NCI-H1417 (cell line): ENCODE measurements at regions not wholly inside any gene's neighbourhood (a gene's known extent, or its start where the extent isn't known, plus 50 kb on each side); places are given as distances from the start of the nearest gene placed in this dataset.
"Not testable (repeated sequence)": the region's sequence is repeated elsewhere in the genome, so short reads cannot be mapped to it uniquely, and the experiment has no call there.

ENCODE experiments used
- DNase-seq, 3 experiments: peaks; one replicate each; lab custom pipeline; 2025; lab: John Stamatoyannopoulos, UW

DNA sequence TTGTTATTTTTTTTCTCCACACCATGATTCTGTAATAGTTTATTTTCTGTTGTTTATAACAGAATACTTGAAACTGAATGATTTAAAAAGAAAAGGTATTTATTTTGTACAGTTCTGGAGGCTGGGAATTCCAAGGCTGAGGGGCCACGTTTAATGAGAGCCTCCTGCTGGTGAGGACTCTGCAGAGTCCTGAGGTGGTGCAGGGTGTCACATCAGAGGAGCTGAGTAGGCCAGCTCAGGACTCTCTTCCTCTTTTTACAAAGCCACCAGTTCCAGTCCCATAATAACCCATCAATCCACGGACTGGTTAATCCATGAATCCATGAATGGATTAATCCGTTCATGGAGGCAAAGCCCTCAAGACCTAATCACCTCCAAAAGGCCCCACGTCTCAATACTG, 71.6 kb downstream of the TFAP2A start:
- no peak for DNase-seq

DNA sequence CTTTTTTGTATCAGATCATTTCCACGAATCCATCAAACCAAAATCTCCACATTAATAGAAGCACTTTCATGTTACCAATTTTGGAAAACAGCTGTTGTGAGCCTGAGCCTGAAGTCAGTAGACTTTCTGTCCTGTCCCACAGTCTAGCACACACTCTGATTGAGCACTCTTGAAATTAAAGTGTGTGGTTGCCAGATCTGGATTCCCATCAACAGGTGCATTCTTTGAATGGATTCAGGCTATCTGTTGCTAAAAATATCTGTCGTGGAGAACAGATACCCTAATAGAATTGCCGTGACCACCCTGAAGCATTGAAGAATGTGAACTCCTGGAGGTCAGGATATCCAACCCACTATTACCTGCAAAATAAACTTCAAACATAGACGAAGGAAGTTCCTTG, 73.3 kb downstream of the TFAP2A start:
- DNase-seq, result peak in 1 of 3 experiments; percentile 19

DNA sequence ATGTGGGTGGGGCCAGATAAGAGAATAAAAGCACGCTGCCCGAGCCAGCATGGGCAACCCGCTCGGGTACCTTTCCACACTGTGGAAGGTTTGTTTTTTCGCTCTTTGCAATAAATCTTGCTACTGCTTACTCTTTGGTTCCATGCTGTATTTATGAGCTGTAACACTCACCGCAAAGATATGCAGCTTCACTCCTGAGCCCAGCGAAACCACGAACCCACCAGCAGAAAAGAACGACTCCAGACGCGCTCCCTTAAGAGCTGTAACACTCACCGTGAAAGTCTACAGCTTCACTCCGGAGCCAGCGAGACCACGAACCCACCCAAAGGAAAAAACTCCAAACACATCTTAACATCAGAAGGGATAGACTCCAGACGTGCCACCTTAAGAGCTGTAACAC, 76.7 kb downstream of the TFAP2A start:
- DNase-seq, result no peak

DNA sequence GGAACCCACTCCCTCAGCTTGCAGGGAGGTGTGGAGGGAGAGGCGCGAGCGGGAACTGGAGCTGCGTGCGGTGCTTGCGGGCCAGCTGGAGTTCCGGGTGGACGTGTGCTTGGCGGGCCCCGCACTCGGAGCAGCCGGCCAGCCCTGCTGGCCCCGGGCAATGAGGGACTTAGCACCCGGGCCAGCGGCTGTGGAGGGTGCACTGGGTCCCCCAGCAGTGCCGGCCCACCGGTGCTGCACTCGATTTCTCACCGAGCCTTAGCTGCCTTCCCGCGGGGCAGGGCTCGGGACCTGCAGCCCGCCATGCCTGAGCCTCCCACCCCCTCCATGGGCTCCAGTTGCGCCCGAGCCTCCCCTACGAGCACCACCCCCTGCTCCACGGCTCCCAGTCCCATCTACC, 77.5 kb downstream of the TFAP2A start:
- DNase-seq, result not testable (repeated sequence)

DNA sequence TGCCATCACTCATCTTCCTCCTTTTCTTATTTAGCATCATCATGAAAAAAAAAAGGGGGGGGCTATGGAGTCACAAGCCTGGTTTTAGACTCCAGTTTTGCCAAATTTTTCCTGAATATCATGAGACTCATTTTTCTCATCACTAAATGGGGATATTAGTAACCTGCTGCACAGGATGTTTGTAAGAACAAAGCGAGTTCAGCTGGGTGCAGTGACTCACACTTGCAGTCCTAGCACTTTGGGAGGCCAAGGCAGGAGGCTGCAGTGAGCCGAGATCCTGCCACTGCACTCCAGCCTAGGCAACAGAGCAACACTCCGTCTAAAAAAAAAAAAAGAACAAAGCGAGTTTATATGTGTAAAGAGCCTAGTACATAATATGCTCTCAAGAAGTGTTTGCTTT, 82.8 kb downstream of the TFAP2A start:
- DNase-seq, result no peak

DNA sequence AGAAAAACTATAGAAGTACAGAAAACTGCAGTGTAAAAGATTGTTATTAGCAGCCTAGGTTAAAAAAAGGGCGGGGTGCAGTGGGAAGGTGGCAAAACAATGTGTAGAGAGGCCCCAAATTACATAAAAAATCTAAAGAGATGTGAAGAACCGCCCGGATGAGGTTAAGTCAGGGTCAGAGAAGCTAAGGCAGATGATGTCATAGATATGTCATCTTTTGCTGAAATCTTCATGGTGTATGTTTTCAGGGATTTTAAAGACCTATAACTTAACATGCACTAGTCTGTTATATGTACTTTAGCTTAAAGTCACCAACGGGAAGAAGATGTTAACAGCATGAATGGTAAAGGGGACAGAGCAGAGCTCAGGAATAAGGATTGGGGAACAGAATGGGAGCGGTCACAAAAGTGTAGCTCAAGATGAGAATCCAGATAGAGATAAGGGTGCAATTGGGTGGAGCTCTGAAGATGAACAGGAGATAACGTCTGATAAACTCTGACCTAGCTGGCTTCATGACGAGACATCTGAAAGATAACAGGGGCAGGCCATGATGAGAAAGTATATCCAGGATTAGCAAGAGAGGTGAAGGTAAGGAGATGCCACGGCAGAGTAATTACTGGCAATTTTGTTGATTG, 83.4 kb downstream of the TFAP2A start:
- DNase-seq, result no peak

DNA sequence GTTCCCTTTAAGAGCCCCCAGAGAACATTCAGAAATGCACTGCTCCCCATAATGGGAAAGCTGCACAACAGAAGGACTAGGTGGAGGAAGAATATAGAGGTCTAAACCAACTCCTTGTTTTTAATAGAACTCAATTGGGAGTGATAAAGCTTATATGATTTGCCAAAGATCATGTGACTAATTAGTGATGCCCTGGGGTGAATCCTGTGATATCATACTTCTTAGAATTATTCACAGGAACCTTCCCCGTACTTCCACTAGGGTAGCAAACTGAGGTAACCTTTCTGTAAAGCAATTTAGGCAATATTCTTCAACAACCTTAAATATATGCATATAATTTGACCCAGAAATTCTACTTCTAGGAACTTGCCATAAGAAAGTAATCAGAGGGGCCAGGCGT, 84.4 kb downstream of the TFAP2A start:
- no peak for DNase-seq

DNA sequence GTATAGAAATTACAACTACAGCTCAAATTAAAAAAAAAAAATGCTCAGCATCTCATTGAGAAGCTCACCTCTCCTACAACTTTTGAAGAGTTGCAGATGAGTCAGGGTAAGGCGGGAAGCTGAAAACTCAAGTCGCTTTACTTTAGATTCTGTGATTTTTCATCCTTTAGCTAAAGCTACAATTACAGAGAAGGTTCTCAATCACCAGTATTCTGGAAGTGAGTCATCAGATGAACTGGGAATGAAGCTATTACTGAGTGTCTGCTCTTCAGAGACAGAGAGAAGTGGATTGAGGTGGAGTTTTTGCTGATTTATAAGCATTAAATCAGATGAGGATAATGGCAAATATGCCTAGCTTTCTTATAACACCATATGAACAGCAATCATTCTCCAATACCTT, 91.9 kb downstream of the TFAP2A start:
- no peak for DNase-seq

DNA sequence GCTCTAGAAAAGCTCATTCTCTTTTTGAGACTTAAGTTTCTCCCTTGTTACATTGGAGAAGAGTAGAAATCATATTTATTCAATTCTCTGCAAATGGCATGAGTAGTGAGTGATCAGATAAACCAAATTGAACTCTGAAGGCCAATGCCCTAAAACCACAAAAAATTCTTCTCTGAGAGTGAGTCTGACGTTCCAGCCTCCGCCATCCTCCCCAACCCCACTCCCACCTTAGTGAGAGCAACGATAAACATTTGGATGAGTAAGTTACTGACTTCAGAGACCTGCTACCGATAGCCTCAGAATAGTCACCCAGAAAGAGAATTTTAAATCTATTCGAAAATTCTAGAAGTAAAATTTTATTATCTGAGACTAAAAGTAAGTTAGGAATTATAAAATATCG, 94.6 kb downstream of the TFAP2A start:
- no peak for DNase-seq

DNA sequence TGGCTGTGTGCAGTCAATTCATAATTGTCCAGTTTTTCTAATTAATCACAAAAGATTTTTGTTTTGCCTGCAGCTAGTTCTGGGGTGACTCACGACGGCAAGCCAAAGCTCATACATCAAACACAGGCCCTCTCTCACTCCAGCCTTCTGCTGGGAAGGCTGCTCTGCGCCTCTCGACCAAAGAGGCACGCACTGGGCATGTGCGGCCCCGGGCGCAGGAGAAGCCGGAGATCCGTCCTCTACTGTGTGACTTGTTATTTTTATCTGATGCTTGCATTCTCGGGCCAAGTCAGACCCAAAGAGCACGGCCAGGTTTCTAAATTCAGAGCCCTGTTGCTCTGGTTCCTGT, 98.5 kb downstream of the TFAP2A start:
- DNase-seq, result peak in 2 of 3 experiments; percentile 52 to 77

DNA sequence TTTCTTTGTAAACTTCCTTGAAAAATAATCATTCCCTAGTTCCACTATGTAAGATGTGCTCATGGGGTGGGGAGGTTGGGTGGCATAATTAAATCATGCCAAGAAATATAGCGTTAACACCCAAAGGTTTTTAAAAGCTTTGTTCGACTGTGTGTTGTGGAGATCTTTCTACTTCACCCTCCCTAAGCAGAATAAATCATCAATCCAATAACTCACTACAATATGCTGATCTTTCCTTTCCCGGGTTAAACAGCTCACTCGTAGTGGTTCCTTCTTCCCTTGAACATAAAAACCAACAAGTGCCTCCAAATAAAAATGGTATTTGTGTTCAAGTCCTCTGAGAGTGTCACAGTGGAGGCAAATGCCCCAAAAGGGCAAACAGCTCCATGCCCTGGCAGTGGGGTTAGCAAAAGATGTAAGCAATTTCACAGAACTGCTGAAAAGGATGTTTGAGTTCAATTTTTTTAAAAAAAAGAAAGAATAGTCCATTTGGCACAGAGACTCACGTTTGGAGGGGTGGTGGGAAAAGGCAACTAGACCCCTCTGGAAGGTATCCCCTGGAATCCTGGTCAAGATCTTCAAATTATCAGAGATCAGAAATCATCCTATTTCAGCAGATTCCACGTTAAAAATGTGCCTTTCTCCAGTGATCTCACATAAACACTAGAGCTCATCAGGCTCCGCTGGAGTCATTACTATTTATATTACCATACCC, 99.1 kb downstream of the TFAP2A start:
- peak in 1 of 3 experiments; percentile 49 for DNase-seq

DNA sequence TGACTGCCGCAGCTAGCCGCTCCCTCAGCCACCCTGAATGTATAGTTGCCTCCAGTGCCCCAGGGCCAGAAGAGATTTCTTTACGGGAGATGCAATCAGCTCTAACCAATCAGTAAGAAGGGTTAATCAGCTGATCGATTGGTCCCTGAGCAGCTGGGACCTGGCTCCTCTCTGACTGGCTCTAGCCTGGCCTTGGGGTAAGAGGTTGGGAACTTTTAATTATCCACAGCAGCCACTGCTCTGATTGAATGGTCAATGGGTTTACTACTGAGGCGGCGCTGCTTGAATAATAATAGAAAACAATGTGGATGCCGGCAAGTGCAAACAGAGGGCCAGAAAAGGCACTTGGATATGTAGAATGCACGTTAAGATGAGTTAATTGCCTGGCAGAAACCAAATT, 99.8 kb downstream of the TFAP2A start:
- peak in 1 of 3 experiments; percentile 31 for DNase-seq

DNA sequence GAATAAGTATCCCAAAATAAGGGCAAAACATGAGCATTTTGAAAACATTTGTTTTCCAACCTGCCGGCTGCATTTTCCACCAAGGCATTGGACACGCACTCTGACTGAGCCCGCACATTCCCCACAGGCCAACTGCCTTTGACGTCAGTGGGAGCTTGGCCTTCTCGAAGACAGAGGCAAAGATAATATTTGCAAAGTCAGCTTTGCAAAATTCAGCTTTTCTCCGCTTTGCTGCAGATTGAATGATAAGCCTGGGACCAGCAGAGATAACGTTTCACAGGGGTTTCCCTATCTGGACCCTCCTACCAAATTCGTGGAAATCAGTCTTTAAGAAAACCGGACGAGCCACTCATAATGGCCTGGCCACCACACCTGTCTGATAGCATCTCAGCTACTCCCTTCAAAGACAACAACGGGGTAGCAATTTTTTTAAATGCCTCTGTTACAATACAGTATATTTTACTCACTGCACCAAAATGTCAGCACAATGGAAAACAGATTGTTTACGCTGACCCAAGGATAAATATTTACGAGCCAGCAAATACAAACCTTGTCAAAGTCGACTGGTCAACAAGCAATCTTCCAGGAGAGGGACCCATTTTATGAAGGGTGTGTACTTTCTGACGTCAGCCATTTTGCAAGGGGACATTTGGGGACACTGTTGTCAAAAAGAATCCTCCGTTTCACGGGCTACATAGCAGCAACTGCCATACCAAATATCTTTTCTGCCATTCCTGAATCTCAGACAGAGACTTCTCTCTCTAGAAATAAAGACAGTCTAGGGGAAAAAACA, 100.5 kb downstream of the TFAP2A start:
- no peak for DNase-seq

DNA sequence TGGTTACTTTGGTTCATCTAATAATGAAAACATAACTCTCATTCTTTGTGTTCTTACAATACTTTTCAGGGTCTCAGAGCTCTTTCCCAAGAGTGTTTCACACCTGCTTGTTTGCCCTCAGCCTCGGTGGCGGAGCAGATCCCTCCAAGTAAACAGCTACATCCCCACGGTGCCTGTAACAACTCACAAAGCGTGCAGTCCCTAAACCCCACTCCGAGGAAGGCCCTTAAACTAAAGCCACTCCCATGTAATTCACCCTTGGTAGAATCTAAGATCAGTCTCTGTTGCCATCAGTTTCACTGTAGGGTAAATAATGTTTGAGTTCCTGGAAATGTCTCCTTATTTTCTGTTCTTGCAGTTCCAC, 101.1 kb downstream of the TFAP2A start:
- peak in 1 of 3 experiments; percentile 30 for DNase-seq

DNA sequence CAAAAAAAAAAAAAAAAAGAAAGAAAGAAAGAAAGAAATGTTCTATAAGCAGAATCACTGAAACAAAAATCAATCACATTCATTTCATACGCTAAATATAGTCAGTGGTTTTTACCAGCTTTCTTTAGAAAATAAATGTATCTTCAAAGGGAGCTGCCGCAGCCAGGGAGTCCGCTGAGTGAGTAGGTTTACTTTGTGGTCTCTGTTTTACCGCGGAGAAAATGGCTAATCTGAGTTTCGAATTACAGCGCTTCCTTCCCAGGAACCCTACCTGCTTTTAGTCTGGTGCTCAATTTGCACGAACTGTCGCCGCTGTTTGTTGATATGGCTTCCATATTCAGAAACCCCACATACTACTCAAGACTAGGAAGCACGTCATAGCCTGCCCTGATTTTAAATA, 102.4 kb downstream of the TFAP2A start:
- DNase-seq, result peak in 1 of 3 experiments; percentile 35

DNA sequence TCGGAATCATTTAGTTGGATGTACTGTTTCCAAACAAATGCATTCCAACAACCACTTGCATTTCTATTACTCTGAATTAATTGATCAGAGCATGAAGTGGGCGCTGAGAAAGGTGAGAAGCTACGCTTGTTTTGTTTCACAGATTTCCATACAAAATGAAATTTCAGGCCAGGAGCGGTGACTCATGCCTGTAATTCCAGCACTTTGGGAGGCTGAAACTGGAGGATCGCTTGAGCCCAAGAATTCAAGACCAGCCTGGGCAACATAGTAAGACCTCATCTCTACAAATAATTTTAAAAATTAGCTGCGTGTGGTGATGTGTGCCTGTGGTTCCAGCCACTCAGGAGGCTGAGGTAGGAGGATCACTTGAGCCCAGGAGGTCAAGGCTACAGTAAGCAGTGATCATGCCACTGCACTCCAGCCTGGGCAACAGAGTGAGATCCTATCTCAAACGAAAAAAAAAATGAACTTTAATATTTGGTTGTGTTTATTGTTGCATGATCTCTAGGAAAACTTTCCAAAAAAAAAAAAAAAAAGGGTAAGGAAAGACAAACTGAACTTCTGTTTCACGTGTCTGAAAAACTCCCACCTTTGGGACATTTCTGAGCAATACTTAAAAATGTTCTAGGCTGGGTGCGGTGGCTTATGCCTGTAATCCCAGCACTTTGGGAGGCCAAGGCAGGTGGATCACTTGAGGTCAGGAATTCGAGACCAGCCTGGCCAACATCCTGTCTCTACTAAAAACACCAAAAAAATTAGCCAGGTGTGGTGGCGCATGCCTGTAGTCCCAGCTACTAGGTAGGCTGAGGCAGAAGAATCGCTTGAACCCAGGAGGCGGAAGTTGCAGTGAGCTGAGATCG, 103.1 kb downstream of the TFAP2A start:
- DNase-seq, result peak in 1 of 3 experiments; percentile 47

DNA sequence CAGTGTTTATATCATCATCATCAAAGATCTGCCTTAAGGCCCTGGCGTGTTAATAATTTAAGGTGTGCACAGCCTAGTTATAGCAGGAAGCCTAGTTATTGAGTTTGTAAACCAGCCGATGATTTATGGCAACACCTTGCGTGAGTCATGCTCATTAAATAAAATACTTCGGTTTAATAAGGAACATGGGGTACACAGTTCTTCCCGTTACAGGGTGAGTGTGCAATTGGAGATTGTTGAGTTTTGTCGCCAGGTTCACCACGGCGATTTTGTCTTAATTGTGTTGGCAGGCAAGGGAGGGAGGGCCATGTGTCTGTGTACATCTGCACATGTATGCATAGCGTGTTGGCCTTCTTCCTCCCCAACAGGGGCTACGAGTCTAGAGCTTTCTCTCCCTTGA, 104.0 kb downstream of the TFAP2A start:
- peak in 2 of 3 experiments; percentile 81 to 96 for DNase-seq

DNA sequence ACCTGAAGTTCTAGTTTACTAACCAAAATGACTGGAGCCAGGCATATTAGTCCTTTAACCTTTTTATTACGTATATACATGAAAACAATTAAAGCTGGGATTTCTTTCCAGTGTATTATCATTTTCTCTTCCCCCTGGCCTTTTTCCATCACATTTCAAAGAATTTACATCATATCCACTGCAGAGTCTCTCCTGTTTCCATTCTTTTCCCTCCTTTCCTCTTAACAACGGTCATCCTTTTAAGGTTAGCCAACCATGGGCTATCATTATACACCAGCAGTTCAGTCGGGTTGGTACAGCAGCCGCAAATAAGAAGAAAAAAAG, 104.6 kb downstream of the TFAP2A start:
- peak in 2 of 3 experiments; percentile 68 to 92 for DNase-seq

DNA sequence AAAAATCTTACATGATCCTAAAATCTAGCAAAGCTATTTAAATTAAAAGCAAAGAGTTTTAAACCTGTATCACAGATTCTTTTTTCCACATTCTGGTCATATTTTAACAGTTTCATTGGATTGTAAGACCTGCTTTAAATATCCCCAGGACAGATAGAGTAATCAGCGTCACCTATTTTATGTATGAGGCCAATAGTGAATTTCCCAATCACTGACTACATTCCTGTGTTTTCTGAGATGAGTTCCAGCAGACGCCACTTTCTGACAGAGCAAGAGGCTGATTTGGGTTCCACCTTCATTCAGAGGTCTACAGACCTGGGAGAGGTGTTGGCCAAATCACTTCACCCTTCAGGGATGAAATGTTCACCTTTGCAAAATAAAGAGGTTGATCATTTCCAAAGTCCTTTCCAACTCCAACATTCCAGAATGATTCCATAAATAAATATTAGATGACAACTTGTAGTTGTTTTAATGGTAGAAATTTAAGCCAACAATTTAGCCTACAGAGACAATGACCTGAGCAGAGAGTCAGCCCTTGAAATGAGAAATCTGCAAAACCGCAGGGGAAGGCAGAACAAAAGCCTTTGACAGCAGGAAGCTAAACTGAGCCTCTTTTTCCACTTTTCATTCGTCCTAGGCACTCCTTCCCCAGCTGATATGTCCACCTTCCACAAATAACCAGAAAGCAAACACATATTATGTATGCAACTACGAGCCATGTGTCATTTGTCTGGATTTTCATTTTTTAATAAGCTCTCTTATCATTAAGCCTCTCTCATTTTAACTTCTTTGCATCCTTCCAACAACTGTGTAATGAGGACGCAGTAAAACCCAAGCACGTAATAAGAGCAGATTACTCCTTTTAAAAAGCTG, 105.2 kb downstream of the TFAP2A start:
- peak; percentile 21 to 83 (median 55) for DNase-seq

DNA sequence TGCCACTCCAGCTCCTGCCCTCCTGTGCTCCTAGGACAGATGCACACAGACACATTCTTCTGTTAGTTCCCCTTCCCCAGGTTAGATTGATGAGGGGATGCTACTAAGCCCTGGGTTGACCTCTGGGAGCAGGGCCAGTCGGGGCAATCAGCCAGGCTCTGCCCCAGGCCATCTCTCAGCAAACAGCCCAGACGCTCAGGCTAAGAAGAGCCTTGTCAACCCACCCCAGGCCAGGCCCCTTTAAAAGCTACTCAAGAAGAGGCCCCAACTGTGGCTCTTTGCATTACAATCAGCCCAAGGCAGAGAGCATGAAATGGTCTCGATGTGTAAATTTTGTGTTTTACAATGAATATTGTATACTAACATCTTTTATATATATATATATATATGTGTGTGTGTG, 107.4 kb downstream of the TFAP2A start:
- DNase-seq, result no peak

DNA sequence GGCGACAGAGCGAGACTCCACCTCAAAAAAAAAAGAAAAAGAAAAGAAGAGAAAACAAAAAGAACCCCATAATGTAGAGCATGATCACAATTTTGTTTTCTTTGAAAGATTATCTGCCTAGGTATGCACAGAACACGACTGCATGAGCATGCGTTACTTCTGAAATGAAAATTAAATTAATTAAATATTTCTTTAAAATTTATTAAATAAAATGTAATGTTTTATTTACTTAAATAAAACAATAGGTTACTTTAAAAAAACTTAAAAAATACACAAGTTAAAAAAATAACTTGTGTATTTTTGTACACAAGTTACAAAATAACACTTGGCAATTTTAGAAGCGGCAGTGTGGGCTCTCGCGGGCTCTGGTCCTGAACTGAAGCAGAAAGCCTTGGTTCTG, 107.8 kb downstream of the TFAP2A start:
- no peak for DNase-seq
